ENCODE measurements at regions not wholly inside any gene's neighbourhood (a gene's known extent, or its start where the extent isn't known, plus 50 kb on each side); places are given as distances from the start of the nearest gene placed in this dataset.

GRCh38 chr11:36890841-36891240, 292.8 kb upstream of the RAG2 start:
- H3K4me3 ChIP-seq (ENCODE audit: low read depth, low read length) = no peak overlapping the region
- DNase-seq (ENCODE audit: low read depth) = no peak
- TF ChIP-seq, protein P1, sequence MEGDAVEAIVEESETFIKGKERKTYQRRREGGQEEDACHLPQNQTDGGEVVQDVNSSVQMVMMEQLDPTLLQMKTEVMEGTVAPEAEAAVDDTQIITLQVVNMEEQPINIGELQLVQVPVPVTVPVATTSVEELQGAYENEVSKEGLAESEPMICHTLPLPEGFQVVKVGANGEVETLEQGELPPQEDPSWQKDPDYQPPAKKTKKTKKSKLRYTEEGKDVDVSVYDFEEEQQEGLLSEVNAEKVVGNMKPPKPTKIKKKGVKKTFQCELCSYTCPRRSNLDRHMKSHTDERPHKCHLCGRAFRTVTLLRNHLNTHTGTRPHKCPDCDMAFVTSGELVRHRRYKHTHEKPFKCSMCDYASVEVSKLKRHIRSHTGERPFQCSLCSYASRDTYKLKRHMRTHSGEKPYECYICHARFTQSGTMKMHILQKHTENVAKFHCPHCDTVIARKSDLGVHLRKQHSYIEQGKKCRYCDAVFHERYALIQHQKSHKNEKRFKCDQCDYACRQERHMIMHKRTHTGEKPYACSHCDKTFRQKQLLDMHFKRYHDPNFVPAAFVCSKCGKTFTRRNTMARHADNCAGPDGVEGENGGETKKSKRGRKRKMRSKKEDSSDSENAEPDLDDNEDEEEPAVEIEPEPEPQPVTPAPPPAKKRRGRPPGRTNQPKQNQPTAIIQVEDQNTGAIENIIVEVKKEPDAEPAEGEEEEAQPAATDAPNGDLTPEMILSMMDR (conservative IDR thresholded peaks at IDR 0.05; ENCODE audit: low read depth, low read length) = no peak

GRCh38 chr11:36890121-36890679, 292.2 kb upstream of the RAG2 start:
- no peak overlapping the region for H3K4me3 ChIP-seq (ENCODE audit: low read depth, low read length)
- TF ChIP-seq, protein P1 (conservative IDR thresholded peaks at IDR 0.05; ENCODE audit: low read depth, low read length) = no peak
- DNase-seq (ENCODE audit: low read depth) = no peak

- no peak for DNase-seq (ENCODE audit: low read depth)
- H3K4me3 ChIP-seq (ENCODE audit: low read depth, low read length) = no peak overlapping the region
- TF ChIP-seq, protein P1 (conservative IDR thresholded peaks at IDR 0.05; ENCODE audit: low read depth, low read length) = no peak
Observed at GRCh38 chr11:36885154-36885553, 287.1 kb upstream of the RAG2 start.

DNA sequence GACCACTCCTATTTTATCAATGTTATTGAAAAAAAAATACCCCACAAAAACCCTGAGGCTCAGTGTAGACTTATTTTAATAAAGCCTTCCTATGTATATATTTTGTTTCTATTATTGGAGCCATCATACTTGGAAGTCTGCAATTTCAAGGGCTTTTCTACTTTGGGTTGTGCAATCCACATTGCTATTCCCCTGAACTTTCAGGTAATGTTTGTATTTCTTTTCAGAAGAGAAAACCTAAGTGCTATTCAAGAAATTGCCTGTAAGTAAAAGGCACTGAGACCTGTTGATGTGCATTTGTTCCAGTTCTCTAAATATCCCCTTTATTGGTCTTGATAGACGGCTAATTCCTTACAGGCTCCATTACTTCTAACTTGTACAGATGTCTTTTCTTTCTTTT, 280.7 kb upstream of the RAG2 start:
- no peak overlapping the region for H3K4me3 ChIP-seq (ENCODE audit: low read depth, low read length)
- TF ChIP-seq, protein P1 (conservative IDR thresholded peaks at IDR 0.05; ENCODE audit: low read depth, low read length) = no peak
- DNase-seq (ENCODE audit: low read depth) = no peak

- no peak for DNase-seq (ENCODE audit: low read depth)
- no peak overlapping the region for H3K4me3 ChIP-seq (ENCODE audit: low read depth, low read length)
- TF ChIP-seq, protein P1 (conservative IDR thresholded peaks at IDR 0.05; ENCODE audit: low read depth, low read length) = no peak
Observed at GRCh38 chr11:36877149-36877548, 279.1 kb upstream of the RAG2 start.

DNA sequence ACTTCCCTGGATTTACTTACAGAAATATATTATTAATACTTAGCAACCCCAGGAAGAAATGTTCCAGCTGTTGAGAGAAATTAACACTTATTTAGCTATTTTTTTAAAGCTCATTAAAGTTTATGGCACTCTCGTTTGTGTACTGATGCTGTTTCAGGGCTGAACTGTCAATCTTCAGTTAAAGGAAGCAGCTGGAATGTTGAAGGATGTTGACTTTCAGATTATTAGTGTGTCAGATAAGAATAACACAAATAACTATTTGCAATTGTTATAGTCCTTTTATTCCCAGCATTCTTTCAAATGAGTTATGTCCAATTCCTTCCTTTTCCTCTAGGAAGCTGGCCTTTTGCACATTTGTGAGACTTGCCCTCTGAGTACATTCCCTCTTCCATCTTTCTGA, 278.2 kb upstream of the RAG2 start:
- H3K4me3 ChIP-seq (ENCODE audit: low read depth, low read length) = no peak overlapping the region
- no peak for DNase-seq (ENCODE audit: low read depth)
- TF ChIP-seq, protein P1 (conservative IDR thresholded peaks at IDR 0.05; ENCODE audit: low read depth, low read length) = no peak

DNA sequence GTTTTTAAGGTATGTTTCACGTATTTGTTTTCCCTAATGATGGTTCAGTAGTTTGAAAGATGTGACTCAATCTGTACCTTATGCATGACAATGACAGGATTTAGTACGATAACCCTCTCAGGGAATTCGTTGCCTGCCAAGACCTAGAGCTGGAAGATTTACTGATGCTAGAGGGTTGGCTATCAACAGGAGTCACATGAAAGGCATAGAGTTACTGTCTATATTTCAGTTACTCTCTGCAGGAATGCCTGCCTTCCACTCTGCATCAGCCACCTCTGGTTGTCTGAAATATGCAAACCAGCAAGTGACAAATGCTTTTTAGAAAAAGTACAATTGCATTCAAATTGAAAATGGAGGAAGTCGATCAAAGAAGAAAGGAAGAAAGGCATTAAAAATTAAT, 276.3 kb upstream of the RAG2 start:
- DNase-seq (ENCODE audit: low read depth) = no peak
- H3K4me3 ChIP-seq (ENCODE audit: low read depth, low read length) = no peak overlapping the region
- TF ChIP-seq, protein P1 (conservative IDR thresholded peaks at IDR 0.05; ENCODE audit: low read depth, low read length) = no peak
